Skin of body (tissue), 1 donor: ENCODE measurements at regions not wholly inside any gene's neighbourhood (a gene's known extent, or its start where the extent isn't known, plus 50 kb on each side); places are given as distances from the start of the nearest gene placed in this dataset.
"Not testable (repeated sequence)": the region's sequence is repeated elsewhere in the genome, so short reads cannot be mapped to it uniquely, and the experiment has no call there.

Source experiments
- DNase-seq: peaks from one replicate; lab custom pipeline; 2025; lab: John Stamatoyannopoulos, UW

DNA sequence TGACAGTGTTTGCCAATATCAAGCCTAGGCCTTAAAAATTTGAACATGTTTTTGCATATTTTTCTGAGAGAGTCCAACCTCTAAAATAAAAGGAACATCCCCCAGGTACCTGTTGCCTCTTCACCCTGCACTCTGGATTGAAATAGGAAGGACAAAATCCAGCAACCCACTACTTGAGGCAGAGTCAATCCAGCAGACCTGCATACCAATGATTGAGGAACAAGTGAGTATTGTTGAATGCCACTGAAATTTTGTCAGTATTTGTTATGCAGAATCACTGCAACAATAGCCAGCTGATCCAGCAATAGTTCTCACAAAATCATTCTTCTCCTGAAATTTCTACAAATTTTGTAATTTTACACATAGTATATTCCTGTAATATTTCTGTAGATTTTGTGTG, 460.6 kb upstream of the FOXG1 start:
- DNase-seq: no peak

- DNase-seq: no peak
Observed at GRCh38 chr14:28307506-28307905, 459.1 kb upstream of the FOXG1 start.

- no peak for DNase-seq
Observed at GRCh38 chr14:28308734-28309133, 457.9 kb upstream of the FOXG1 start.

DNA sequence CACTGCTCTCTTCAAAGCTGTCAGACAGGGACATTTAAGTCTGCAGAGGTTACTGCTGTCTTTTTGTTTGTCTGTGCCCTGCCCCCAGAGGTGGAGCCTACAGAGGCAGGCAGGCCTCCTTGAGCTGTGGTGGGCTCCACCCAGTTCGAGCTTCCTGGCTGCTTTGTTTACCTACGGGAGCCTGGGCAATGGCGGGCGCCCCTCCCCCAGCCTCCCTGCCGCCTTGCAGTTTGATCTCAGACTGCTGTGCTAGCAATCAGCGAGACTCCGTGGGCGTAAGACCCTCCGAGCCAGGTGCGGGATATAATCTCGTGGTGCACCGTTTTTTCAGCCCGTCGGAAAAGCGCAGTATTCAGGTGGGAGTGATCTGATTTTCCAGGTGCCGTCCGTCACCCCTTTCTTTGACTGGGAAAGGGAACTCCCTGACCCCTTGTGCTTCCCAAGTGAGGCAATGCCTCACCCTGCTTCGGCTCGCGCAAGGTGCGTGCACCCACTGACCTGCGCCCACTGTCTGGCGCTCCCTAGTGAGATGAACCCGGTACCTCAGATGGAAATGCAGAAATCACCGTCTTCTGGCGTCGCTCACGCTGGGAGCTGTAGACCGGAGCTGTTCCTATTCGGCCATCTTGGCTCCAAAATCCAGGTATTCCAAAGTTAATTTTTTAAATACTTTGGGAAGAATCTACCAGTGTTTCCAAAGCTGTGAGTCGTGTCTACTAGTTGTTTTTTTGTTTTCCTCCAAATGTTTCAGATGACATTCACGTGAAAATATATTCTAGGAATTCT, 448.5 kb upstream of the FOXG1 start:
- DNase-seq: not testable (repeated sequence)

GRCh38 chr14:28321475-28322244, 444.9 kb upstream of the FOXG1 start:
- DNase-seq: no peak

- DNase-seq: no peak
Observed at GRCh38 chr14:28323366-28323765, 443.2 kb upstream of the FOXG1 start.

GRCh38 chr14:28323951-28324741, 442.4 kb upstream of the FOXG1 start:
- no peak for DNase-seq

DNA sequence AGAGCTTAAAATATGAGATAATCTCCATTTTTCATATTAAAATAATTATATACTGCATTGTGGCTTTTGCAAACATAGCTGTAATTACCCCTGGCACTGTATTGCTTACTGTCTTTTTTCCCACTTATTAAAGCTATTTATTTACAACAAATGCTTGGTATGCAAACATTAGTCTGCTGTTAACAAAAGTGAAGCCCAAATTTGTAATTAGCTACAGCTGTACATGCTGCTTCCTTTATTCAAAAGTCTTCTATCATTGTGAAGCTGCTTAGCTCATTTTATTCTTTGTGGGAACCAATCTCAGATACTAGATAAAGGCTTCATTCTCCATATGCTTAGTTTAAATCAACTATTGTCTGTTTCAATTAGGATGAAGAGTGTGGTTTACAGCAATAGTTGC, 425.8 kb upstream of the FOXG1 start:
- peak; percentile 31 for DNase-seq

DNA sequence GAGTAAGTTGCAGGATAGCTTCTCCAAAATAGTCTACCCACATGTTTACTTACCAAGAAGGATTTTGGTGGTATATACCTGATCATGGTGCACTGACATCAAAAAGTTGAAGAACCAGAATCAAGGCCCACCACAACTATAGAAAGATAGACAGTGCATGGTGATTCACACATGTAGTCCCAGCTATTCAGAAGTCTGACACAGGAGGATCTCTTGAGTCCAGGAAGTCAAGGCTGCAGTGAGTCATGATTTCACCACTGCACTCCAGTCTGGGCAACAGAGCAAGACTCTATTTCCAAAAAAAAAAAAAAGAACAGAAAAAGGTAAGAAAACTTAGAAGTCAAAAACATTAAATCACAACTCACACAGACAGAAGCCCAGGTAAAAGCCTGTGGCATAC, 422.2 kb upstream of the FOXG1 start:
- no peak for DNase-seq

DNA sequence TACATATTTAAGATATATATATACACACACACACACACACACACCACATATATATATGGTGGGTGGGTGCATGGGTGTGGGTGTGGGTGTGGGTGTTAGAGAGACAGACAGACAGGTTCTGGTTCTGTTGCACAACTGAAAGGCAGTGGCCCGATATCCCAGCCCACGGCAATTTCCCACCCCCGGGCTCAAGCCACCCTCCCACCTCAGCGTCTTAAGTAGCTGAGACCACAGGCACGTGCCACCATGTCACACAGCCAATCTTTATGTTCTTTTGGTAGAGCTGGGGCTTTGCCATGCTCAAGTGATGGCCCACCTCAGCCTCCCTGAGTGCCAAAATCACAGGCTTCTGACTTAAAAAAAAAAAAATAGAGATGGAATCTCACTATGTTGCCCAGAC, 417.8 kb upstream of the FOXG1 start:
- DNase-seq: no peak

GRCh38 chr14:28356819-28357218, 409.8 kb upstream of the FOXG1 start:
- DNase-seq: no peak

DNA sequence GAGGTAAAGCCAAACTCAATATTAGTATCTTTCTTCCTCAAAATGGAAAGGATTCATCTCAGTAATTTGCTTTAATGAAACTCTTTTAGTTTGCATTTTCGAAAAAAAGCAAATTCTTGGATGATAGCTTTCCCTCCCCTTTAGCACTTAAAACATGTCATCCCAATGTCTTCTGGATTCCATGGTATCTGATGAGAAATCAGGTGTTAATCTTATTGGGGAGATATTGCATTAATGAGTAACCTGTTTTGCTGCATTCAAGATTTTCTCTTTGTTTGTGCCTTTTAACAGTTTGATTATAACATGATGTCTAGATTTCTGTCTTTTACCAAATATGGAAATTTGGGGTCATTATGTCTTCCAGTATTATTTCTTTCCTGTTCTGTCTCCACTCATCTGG, 405.1 kb upstream of the FOXG1 start:
- no peak for DNase-seq

GRCh38 chr14:28365510-28365909, 401.1 kb upstream of the FOXG1 start:
- no peak for DNase-seq

GRCh38 chr14:28373721-28374120, 392.9 kb upstream of the FOXG1 start:
- no peak for DNase-seq

GRCh38 chr14:28375295-28375694, 391.3 kb upstream of the FOXG1 start:
- no peak for DNase-seq

- no peak for DNase-seq
Observed at GRCh38 chr14:28381656-28382055, 384.9 kb upstream of the FOXG1 start.

DNA sequence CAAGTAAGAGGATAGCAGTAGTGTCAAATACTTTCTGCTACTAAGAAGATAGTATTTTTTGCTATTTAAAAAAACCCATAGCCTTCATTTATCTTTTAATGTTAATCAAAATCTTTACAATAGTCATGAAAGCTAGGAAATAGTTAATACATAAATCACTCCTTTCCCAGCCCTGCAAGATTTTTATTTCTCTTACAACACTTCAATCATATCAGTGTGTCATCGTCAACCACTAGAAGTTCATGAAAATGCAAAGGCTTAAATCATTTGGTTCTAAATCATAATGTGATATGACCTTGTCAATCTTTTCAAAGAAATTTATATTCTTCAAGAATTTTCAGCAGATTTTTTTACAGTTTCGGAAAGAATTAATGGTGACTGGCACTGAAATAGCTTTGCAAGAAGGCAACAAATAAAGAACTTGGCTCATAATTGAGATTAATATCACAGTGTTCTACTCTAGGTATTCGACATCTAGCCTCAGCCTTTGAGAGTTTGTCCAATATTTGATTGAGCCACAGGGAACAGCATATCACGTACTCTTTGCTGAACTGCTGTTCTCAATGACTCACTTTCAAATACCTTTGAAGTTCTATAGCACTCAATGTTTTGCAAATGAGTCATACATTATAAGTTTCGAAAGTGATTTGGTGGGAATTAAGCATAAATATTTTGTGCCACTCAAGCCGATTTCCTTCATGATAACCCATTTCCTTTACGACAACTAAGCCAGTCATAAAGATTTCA, 384.0 kb upstream of the FOXG1 start:
- no peak for DNase-seq

- no peak for DNase-seq
Observed at GRCh38 chr14:28398506-28398905, 368.1 kb upstream of the FOXG1 start.

- DNase-seq: not testable (repeated sequence)
Observed at GRCh38 chr14:28401705-28402104, 364.9 kb upstream of the FOXG1 start.

DNA sequence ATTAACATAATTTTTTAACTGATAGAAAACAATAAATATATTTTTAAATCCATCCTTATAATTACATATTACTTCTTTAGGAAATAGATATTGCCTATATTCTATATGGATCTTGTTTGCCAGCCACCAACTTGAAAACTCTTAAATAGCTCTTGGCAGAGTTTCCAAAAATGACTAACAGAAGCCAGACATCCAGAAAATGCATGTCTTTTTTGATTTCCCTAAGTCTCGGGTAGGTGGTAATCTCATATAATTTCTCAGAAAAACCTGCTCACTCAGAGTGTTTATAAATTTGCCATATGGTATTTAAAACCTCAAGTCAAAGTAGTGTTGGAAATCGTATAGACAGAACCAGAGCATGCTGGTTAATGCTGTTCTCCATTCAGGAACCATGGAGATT, 360.4 kb upstream of the FOXG1 start:
- no peak for DNase-seq

DNA sequence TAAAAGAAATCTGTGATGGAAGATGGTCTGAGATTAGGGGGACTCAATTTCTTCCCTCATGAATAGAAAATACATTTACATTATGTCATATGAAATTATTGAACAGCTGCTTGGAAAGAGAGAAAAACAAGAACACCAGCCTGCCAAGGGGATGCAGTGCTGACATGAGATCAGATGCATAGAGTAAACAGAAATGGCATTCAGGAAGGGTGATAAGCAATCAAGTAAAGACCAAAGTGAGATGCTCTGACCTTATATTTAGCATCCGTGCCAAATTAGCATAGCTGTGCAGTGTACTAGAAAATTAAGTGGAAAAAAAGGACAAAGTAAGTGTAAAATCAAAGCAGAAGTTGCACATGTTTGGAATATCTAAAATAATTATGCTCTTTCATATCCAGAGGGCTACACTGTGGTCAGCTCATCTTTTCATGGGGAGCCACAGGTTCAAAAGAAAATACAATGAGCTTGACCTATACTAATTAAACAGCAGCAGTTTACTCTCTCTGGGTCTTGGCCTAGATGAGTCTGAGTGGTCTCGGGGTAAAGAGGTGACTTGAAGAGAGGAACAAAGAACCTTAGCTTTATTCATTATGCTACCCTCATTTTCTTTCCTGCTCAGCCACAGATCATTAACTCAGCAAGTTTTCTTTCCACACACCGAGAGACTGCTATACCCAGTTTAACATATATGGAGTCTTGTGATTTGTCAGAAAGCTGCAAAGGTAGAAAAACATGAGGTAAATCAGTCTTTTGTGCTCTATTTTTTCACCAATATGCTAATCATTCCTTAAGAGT, 359.4 kb upstream of the FOXG1 start:
- DNase-seq: no peak
